GM23338 (cell line): ENCODE measurements at regions not wholly inside any gene's neighbourhood (a gene's known extent, or its start where the extent isn't known, plus 50 kb on each side); places are given as distances from the start of the nearest gene placed in this dataset.

Experiments
- ATAC-seq: fragments of 200-7000 bp; cut with Tn5 transposase; 3 replicates; pipeline ENCODE4 v1.9.1; 2020
- DNase-seq: peaks from one replicate; pipeline ENCODE4 v3.0.0-alpha.2; 2015; ENCODE audit warnings: low spot score
- H2AFZ ChIP-seq: fragments of 200-600 bp; sonication (generic); 2 replicates; pipeline ENCODE4 v1.8.0; 2016; ENCODE audit warnings: antibody characterized with exemption, mild to moderate bottlenecking, moderate library complexity
- H3F3A ChIP-seq: fragments of 200-600 bp; sonication (generic); replicated peaks from 2 replicates; pipeline ENCODE4 v1.8.0; 2017; ENCODE audit warnings: antibody characterized with exemption, mixed run types, low read depth
- H3K27ac ChIP-seq: fragments of 200-600 bp; sonication (generic); 2 replicates; pipeline ENCODE4 v1.6.1; 2016; ENCODE audit warnings: low read depth
- H3K27me3 ChIP-seq: fragments of 200-600 bp; sonication (generic); 2 replicates; pipeline ENCODE4 v1.8.0; 2016; ENCODE audit warnings: mild to moderate bottlenecking, mixed run types, moderate library complexity; ENCODE audit not compliant: insufficient read depth
- H3K36me3 ChIP-seq: fragments of 200-600 bp; sonication (generic); 2 replicates; pipeline ENCODE4 v1.8.0; 2016; ENCODE audit warnings: mild to moderate bottlenecking; ENCODE audit not compliant: insufficient read depth
- H3K4me1 ChIP-seq: fragments of 200-600 bp; sonication (generic); 2 replicates; pipeline ENCODE4 v1.8.0; 2016; ENCODE audit warnings: mild to moderate bottlenecking, moderate library complexity; ENCODE audit not compliant: insufficient read depth
- H3K4me2 ChIP-seq: fragments of 200-600 bp; sonication (generic); 2 replicates; pipeline ENCODE4 v1.7.1; 2017; ENCODE audit warnings: mixed run types
- H3K4me3 ChIP-seq: fragments of 200-600 bp; sonication (generic); 2 replicates; pipeline ENCODE4 v1.6.1; 2016; ENCODE audit warnings: mixed run types
- H3K79me2 ChIP-seq: fragments of 200-600 bp; sonication (generic); replicated peaks from 2 replicates; pipeline ENCODE4 v1.8.0; 2017; ENCODE audit warnings: mild to moderate bottlenecking; ENCODE audit not compliant: insufficient read depth
- H3K9me2 ChIP-seq: fragments of 200-600 bp; sonication (generic); 2 replicates; pipeline ENCODE4 v1.8.0; 2017; ENCODE audit not compliant: insufficient read depth
- H4K20me1 ChIP-seq: fragments of 200-600 bp; sonication (generic); replicated peaks from 2 replicates; pipeline ENCODE4 v1.8.0; 2017; ENCODE audit warnings: mild to moderate bottlenecking; ENCODE audit not compliant: insufficient read depth
- H3K27ac Mint-ChIP-seq: 2 replicates; pipeline ENCODE4 v1.8.0; 2020; ENCODE audit warnings: inconsistent platforms, mild to moderate bottlenecking, moderate library complexity, mixed read lengths
- H3K27me3 Mint-ChIP-seq: 3 replicates; pipeline ENCODE4 v1.8.0; 2022; ENCODE audit warnings: low read depth, mild to moderate bottlenecking, moderate library complexity, mixed read lengths, inconsistent platforms; ENCODE audit not compliant: insufficient read depth, poor library complexity
- H3K36me3 Mint-ChIP-seq: 3 replicates; pipeline ENCODE4 v1.8.0; 2021; ENCODE audit warnings: low read depth, mild to moderate bottlenecking, inconsistent platforms, moderate library complexity, mixed read lengths
- H3K4me1 Mint-ChIP-seq: 3 replicates; pipeline ENCODE4 v1.8.0; 2020; ENCODE audit warnings: mild to moderate bottlenecking, inconsistent platforms, mixed read lengths
- H3K4me3 Mint-ChIP-seq: 3 replicates; pipeline ENCODE4 v1.8.0; 2021; ENCODE audit warnings: moderate library complexity, mild to moderate bottlenecking, inconsistent platforms, mixed read lengths
- H3K9me3 Mint-ChIP-seq: 3 replicates; pipeline ENCODE4 v1.8.0; 2020; ENCODE audit warnings: moderate library complexity, mild to moderate bottlenecking, inconsistent platforms, mixed read lengths
- CREB1 ChIP-seq: fragments of 250-450 bp; sonication (Bioruptor Pico); IDR thresholded peaks from 2 replicates; pipeline ENCODE4 v1.5.0; 2020; ENCODE audit warnings: low read depth, mild to moderate bottlenecking, moderate library complexity
- STAT1 ChIP-seq: IDR thresholded peaks from one replicate; pipeline ENCODE4 v1.6.1; 2016; ENCODE audit warnings: antibody characterized with exemption; ENCODE audit not compliant: unreplicated experiment
- ZNF114 ChIP-seq: fragments of 250-450 bp; sonication (Bioruptor Pico); IDR thresholded peaks from 2 replicates; pipeline ENCODE4 v1.5.0; 2020; ENCODE audit warnings: mild to moderate bottlenecking, moderate library complexity
- ZNF331 ChIP-seq: fragments of 250-450 bp; sonication (Bioruptor Pico); IDR thresholded peaks from 2 replicates; pipeline ENCODE4 v1.5.0; 2020; ENCODE audit warnings: low read depth, mild to moderate bottlenecking, moderate library complexity
- TF ChIP-seq, protein P1 (sequence below), 2 experiments: fragments of 200-600 bp in 1 of 2; sonication (generic) in 1 of 2; conservative IDR thresholded peaks; 2 replicates each; pipeline versions ENCODE4 v1.5.1 to v1.6.1; 2016 to 2017; ENCODE audit warnings: antibody characterized with exemption in 2 of 2, low read depth in 2 of 2, mild to moderate bottlenecking in 2 of 2, moderate library complexity in 1 of 2
- TF ChIP-seq, protein P2 (sequence below): IDR thresholded peaks from one replicate; pipeline ENCODE4 v1.6.1; 2018; ENCODE audit warnings: antibody characterized with exemption; ENCODE audit not compliant: unreplicated experiment

DNA sequence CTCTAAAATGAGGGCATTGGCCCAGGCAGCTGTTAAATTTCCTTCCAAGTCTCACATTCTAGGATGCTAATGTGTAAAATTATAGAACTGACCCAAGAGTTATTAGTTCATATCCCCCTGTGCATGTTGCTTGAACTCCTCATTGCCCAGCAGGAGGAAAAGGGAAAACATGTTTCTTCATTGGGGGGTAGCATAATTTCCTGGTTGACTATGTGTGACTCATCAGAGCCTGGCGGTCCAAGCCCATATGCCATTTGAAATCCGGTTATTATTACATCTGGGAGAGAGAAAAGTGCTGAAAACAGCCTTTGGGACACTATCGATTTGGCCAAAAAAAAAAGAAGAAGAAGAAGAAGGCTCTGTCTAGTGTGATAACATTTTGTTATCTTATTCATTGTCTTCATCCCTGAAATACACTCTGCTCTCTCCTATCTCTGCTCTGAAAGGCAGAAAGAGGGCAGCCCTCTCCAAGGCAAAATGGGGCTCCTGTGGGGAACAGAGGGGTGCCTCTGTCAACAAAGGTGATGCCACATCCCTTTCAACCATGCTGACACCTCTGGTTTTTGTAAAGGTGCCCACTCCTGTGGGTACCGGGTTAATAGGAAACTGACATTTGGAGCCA, 114.2 kb downstream of the DAD1 start:
- Histone ChIP-seq H3K4me3 (no peak overlapping the region), H3K27ac (no peak overlapping the region), H2AFZ (no peak overlapping the region), H3K4me1 (peaks cover 17% of the 10 kb centered on the region), H3K9me2 (no peaks in the 10 kb centered on the region), H3K36me3 (no peaks in the 10 kb centered on the region), H3F3A (no peaks in the 10 kb centered on the region), H3K4me2 (no peak overlapping the region), H3K27me3 (no peaks in the 10 kb centered on the region), H3K79me2 (no peaks in the 10 kb centered on the region), H4K20me1 (no peaks in the 10 kb centered on the region)
- DNase-seq (no peak), ATAC-seq (no peak)
- no peak overlapping the region for H3K4me3 Mint-ChIP-seq
- H3K27me3 Mint-ChIP-seq = no peaks in the 10 kb centered on the region
- peaks cover 30% of the 10 kb centered on the region for H3K4me1 Mint-ChIP-seq
- no peaks in the 10 kb centered on the region for H3K36me3 Mint-ChIP-seq
- no peak overlapping the region for H3K27ac Mint-ChIP-seq
- no peaks in the 10 kb centered on the region for H3K9me3 Mint-ChIP-seq
- no peak for TF ChIP-seq STAT1
- TF ChIP-seq, protein P1, sequence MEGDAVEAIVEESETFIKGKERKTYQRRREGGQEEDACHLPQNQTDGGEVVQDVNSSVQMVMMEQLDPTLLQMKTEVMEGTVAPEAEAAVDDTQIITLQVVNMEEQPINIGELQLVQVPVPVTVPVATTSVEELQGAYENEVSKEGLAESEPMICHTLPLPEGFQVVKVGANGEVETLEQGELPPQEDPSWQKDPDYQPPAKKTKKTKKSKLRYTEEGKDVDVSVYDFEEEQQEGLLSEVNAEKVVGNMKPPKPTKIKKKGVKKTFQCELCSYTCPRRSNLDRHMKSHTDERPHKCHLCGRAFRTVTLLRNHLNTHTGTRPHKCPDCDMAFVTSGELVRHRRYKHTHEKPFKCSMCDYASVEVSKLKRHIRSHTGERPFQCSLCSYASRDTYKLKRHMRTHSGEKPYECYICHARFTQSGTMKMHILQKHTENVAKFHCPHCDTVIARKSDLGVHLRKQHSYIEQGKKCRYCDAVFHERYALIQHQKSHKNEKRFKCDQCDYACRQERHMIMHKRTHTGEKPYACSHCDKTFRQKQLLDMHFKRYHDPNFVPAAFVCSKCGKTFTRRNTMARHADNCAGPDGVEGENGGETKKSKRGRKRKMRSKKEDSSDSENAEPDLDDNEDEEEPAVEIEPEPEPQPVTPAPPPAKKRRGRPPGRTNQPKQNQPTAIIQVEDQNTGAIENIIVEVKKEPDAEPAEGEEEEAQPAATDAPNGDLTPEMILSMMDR (conservative IDR thresholded peaks at IDR 0.05; ENCODE audit: low read depth in 2 of 2) = peak in 1 of 2 experiments; percentile 15; a peak in 1 of 4 replicates

DNA sequence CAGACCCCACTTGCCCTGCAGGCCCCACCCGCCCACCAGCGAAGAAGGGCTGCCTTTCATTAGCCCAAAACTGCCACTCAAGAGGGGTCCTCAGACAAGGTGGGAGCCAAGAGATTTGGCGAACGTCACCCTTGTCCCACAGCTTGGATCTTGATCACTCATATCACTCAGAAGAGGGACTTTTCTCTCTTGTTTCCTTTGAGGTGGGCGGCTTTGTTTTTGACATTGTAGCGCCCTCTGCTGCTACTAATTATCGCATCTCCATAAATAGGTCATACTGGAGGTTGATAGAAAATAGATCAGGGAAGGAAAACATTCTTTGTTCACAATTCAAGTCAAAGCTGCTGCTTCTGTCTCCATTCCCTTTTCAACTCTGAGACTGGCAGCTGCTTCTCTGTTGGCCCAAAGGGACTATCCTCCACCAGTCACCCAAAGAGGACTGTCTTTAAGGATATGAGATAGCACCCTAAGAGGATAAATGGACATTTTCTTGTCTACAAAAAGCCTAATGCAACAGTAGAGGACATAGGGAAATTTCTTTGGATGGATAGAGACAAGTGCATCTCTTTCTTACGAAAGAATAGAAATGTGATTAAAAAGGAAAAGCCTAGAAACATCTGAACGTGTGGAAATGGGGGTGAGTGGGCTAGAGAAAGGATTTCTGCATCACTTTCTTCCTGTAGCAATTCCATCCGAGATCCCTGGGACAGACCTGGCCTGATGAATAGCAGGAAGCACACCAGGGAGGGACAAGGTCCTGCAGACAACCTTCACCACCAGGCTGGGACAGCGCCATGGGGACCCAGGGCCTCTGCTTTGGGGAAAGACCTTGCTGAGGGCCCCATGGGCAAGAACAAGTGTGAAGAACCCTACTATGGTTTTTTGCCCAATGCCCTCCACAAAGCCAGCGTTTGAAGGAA, 115.8 kb downstream of the DAD1 start:
- Histone ChIP-seq H3K27ac (no peak overlapping the region), H3K27me3 (no peaks in the 10 kb centered on the region), H3K79me2 (no peaks in the 10 kb centered on the region), H3K36me3 (no peaks in the 10 kb centered on the region), H4K20me1 (no peaks in the 10 kb centered on the region), H3K4me2 (no peak overlapping the region), H3K9me2 (no peaks in the 10 kb centered on the region), H3F3A (no peaks in the 10 kb centered on the region), H3K4me1 (peaks cover 13% of the 10 kb centered on the region), H3K4me3 (no peak overlapping the region), H2AFZ (peak overlapping the region; percentile 85)
- Mint-ChIP-seq H3K36me3 (no peaks in the 10 kb centered on the region), H3K4me3 (no peak overlapping the region), H3K27me3 (peaks cover 2% of the 10 kb centered on the region), H3K27ac (no peak overlapping the region), H3K9me3 (no peaks in the 10 kb centered on the region), H3K4me1 (peaks cover 18% of the 10 kb centered on the region)
- DNase-seq (peak; percentile 82), ATAC-seq (peak; percentile 79)
- TF ChIP-seq, protein P2, sequence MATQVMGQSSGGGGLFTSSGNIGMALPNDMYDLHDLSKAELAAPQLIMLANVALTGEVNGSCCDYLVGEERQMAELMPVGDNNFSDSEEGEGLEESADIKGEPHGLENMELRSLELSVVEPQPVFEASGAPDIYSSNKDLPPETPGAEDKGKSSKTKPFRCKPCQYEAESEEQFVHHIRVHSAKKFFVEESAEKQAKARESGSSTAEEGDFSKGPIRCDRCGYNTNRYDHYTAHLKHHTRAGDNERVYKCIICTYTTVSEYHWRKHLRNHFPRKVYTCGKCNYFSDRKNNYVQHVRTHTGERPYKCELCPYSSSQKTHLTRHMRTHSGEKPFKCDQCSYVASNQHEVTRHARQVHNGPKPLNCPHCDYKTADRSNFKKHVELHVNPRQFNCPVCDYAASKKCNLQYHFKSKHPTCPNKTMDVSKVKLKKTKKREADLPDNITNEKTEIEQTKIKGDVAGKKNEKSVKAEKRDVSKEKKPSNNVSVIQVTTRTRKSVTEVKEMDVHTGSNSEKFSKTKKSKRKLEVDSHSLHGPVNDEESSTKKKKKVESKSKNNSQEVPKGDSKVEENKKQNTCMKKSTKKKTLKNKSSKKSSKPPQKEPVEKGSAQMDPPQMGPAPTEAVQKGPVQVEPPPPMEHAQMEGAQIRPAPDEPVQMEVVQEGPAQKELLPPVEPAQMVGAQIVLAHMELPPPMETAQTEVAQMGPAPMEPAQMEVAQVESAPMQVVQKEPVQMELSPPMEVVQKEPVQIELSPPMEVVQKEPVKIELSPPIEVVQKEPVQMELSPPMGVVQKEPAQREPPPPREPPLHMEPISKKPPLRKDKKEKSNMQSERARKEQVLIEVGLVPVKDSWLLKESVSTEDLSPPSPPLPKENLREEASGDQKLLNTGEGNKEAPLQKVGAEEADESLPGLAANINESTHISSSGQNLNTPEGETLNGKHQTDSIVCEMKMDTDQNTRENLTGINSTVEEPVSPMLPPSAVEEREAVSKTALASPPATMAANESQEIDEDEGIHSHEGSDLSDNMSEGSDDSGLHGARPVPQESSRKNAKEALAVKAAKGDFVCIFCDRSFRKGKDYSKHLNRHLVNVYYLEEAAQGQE = no peak
- TF ChIP-seq CREB1 (CRISPR knock-in tag) (no peak), ZNF114 (CRISPR knock-in tag) (no peak), ZNF331 (CRISPR knock-in tag) (no peak)
- TF ChIP-seq, protein P1 (conservative IDR thresholded peaks at IDR 0.05; ENCODE audit: low read depth in 2 of 2) = peak; percentile 76 to 78
